ENCODE measurements at regions not wholly inside any gene's neighbourhood (a gene's known extent, or its start where the extent isn't known, plus 50 kb on each side); places are given as distances from the start of the nearest gene placed in this dataset.

- TF ChIP-seq, protein P1, sequence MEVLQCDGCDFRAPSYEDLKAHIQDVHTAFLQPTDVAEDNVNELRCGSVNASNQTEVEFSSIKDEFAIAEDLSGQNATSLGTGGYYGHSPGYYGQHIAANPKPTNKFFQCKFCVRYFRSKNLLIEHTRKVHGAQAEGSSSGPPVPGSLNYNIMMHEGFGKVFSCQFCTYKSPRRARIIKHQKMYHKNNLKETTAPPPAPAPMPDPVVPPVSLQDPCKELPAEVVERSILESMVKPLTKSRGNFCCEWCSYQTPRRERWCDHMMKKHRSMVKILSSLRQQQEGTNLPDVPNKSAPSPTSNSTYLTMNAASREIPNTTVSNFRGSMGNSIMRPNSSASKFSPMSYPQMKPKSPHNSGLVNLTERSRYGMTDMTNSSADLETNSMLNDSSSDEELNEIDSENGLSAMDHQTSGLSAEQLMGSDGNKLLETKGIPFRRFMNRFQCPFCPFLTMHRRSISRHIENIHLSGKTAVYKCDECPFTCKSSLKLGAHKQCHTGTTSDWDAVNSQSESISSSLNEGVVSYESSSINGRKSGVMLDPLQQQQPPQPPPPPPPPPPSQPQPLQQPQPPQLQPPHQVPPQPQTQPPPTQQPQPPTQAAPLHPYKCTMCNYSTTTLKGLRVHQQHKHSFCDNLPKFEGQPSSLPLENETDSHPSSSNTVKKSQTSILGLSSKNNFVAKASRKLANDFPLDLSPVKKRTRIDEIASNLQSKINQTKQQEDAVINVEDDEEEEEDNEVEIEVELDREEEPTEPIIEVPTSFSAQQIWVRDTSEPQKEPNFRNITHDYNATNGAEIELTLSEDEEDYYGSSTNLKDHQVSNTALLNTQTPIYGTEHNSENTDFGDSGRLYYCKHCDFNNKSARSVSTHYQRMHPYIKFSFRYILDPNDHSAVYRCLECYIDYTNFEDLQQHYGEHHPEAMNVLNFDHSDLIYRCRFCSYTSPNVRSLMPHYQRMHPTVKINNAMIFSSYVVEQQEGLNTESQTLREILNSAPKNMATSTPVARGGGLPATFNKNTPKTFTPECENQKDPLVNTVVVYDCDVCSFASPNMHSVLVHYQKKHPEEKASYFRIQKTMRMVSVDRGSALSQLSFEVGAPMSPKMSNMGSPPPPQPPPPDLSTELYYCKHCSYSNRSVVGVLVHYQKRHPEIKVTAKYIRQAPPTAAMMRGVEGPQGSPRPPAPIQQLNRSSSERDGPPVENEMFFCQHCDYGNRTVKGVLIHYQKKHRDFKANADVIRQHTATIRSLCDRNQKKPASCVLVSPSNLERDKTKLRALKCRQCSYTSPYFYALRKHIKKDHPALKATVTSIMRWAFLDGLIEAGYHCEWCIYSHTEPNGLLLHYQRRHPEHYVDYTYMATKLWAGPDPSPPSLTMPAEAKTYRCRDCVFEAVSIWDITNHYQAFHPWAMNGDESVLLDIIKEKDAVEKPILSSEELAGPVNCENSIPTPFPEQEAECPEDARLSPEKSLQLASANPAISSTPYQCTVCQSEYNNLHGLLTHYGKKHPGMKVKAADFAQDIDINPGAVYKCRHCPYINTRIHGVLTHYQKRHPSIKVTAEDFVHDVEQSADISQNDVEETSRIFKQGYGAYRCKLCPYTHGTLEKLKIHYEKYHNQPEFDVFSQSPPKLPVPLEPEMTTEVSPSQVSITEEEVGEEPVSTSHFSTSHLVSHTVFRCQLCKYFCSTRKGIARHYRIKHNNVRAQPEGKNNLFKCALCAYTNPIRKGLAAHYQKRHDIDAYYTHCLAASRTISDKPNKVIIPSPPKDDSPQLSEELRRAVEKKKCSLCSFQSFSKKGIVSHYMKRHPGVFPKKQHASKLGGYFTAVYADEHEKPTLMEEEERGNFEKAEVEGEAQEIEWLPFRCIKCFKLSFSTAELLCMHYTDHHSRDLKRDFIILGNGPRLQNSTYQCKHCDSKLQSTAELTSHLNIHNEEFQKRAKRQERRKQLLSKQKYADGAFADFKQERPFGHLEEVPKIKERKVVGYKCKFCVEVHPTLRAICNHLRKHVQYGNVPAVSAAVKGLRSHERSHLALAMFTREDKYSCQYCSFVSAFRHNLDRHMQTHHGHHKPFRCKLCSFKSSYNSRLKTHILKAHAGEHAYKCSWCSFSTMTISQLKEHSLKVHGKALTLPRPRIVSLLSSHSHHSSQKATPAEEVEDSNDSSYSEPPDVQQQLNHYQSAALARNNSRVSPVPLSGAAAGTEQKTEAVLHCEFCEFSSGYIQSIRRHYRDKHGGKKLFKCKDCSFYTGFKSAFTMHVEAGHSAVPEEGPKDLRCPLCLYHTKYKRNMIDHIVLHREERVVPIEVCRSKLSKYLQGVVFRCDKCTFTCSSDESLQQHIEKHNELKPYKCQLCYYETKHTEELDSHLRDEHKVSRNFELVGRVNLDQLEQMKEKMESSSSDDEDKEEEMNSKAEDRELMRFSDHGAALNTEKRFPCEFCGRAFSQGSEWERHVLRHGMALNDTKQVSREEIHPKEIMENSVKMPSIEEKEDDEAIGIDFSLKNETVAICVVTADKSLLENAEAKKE (CRISPR knock-in tag; IDR thresholded peaks at IDR 0.05) = no peak
- TF ChIP-seq EZH2 (IDR thresholded peaks at IDR 0.05; ENCODE audit: low read depth, unreplicated experiment) (no peak), JUNB (IDR thresholded peaks at IDR 0.05; ENCODE audit: unreplicated experiment) (no peak), ZNF331 (CRISPR knock-in tag; IDR thresholded peaks at IDR 0.05; ENCODE audit: low read depth) (no peak)
- TF ChIP-seq, protein P2, sequence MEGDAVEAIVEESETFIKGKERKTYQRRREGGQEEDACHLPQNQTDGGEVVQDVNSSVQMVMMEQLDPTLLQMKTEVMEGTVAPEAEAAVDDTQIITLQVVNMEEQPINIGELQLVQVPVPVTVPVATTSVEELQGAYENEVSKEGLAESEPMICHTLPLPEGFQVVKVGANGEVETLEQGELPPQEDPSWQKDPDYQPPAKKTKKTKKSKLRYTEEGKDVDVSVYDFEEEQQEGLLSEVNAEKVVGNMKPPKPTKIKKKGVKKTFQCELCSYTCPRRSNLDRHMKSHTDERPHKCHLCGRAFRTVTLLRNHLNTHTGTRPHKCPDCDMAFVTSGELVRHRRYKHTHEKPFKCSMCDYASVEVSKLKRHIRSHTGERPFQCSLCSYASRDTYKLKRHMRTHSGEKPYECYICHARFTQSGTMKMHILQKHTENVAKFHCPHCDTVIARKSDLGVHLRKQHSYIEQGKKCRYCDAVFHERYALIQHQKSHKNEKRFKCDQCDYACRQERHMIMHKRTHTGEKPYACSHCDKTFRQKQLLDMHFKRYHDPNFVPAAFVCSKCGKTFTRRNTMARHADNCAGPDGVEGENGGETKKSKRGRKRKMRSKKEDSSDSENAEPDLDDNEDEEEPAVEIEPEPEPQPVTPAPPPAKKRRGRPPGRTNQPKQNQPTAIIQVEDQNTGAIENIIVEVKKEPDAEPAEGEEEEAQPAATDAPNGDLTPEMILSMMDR (conservative IDR thresholded peaks at IDR 0.05; ENCODE audit: low read depth in 2 of 2) = no peak
Observed at GRCh38 chr5:112059579-112060135, 302.7 kb upstream of the NREP start (continued).

DNA sequence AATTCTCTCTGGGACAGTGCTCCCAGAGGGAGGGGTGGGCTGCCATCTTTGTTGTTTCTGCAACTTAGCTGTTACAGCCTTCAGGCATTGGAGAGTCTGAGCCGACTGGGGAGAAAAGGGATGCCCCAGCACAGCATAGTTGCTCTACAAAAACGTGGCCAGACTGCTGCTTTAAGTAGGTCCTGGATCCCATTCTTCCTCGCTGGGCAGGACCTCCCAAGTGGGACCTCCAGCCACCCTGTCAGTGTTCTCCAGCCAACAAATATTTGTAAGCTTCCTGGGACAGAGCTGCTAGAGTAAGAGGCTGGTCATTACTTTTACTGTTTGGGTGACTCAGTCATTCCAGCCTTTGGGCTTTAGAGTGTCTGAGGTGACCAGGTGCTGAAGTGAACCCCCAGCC, 292.7 kb upstream of the NREP start:
- Mint-ChIP-seq H3K4me1 (no peaks in the 10 kb centered on the region), H3K4me3 (no peak overlapping the region), H3K36me3 (ENCODE audit: low read depth) (peaks cover 5% of the 10 kb centered on the region), H3K27ac (no peak overlapping the region), H3K27me3 (ENCODE audit: insufficient read depth, low read depth, poor library complexity) (peaks cover 2% of the 10 kb centered on the region), H3K9me3 (peaks cover 30% of the 10 kb centered on the region)
- Histone ChIP-seq H3K9me2 (ENCODE audit: insufficient read depth) (peaks cover 11% of the 10 kb centered on the region; the same call in 1 of the 2 replicates), H2AFZ (no peak overlapping the region), H3K79me2 (replicated peaks; ENCODE audit: insufficient read depth) (no peaks in the 10 kb centered on the region), H3K27me3 (ENCODE audit: insufficient read depth) (no peaks in the 10 kb centered on the region), H3K36me3 (ENCODE audit: insufficient read depth) (no peaks in the 10 kb centered on the region), H3K27ac (ENCODE audit: low read depth) (no peak overlapping the region), H3K4me2 (no peak overlapping the region), H3F3A (replicated peaks; ENCODE audit: low read depth) (no peaks in the 10 kb centered on the region), H4K20me1 (replicated peaks; ENCODE audit: insufficient read depth) (no peaks in the 10 kb centered on the region), H3K4me3 (no peak overlapping the region), H3K4me1 (ENCODE audit: insufficient read depth) (no peaks in the 10 kb centered on the region)
- ATAC-seq (no peak), DNase-seq (ENCODE audit: low spot score) (no peak)
- TF ChIP-seq CREB1 (CRISPR knock-in tag; IDR thresholded peaks at IDR 0.05; ENCODE audit: low read depth) = no peak
- no peak for TF ChIP-seq EZH2phosphoT487 (IDR thresholded peaks at IDR 0.05; ENCODE audit: unreplicated experiment)
- TF ChIP-seq NANOG (IDR thresholded peaks at IDR 0.05; ENCODE audit: borderline replicate concordance) = no peak
- TF ChIP-seq POLR2AphosphoS5 (IDR thresholded peaks at IDR 0.05; ENCODE audit: low read depth) = no peak
- no peak for TF ChIP-seq JUNB (IDR thresholded peaks at IDR 0.05; ENCODE audit: unreplicated experiment)
- TF ChIP-seq ZNF114 (CRISPR knock-in tag; IDR thresholded peaks at IDR 0.05) = no peak
- TF ChIP-seq, protein P2 (conservative IDR thresholded peaks at IDR 0.05; ENCODE audit: low read depth in 2 of 2) = no peak
- TF ChIP-seq STAT1 (IDR thresholded peaks at IDR 0.05; ENCODE audit: unreplicated experiment) = no peak

Measured in GM23338 (cell line).